Activated CD8-positive, alpha-beta memory T cell treated with anti-CD3 and anti-CD28 coated beads for 36 hours (primary cell): ENCODE measurements at regions not wholly inside any gene's neighbourhood (a gene's known extent, or its start where the extent isn't known, plus 50 kb on each side); places are given as distances from the start of the nearest gene placed in this dataset.
"Not testable (repeated sequence)": the region's sequence is repeated elsewhere in the genome, so short reads cannot be mapped to it uniquely, and the experiment has no call there.

ENCODE experiments used
- CTCF ChIA-PET: fragments of 350-600 bp; sonication (Branson Sonifier 250); formaldehyde crosslinking; loops from one replicate; lab custom pipeline; 2021; ENCODE audit warnings: antibody characterized with exemption; lab: Charles Lee
- POLR2A ChIA-PET: fragments of 350-600 bp; sonication (Branson Sonifier 250); formaldehyde crosslinking; loops from one replicate; lab custom pipeline; 2021; ENCODE audit warnings: antibody characterized with exemption; lab: Charles Lee

DNA sequence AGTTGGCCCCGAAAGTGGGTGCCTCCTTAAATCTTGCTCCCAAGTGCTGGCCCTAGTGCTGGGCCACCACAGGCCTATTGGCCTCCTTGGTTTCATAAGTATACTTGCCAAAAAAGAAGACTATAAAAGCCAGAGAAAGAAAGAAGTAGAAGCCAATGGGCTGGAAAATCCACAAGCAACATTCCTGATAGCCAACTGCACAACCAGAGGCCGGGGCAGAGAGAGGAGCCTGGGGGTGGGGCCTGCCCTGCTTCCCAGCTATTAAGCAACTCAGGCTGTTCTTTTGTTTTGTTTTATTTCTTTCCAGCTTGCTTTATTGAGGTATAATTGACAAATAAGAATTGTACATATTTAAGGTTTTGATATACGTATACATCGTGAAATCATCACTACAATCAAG lies 177.2 kb upstream of the NTF3 start:
- CTCF ChIA-PET, result no interaction called here
- POLR2A ChIA-PET, result no interaction called here

DNA sequence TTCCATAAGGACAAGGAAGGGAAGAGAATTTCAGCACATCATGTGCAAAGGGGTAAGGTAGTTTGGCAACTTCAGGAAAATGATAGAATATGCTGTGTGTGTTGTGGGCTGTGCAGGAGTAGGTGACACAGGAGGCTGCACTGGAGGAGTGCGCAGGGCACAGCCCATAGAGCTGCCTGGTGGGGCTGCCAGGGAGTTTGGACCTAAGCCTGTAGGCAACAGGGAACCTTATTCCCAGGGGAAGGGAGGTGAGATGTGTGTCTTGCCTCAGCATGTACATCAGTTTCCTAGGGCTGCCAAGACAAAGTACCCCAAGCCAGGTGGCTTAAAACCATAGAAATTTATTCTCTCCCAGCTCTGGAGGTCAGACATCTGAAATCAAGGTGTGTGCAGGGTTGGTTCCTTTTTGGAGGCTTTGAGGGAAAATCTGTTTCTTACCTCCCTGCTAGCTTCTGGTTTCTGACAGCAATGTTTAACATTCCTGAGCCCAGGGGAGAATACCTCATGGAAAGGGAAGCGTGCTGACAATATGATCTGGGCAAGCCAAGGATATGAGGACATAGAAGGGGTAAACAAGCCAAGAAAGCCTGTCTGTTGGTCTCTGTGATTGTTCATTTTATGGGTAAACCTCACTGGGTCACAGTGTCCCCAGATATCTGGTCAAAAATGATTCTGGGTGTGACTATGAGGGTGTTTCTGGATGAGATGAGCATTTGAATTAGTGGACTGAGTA lies 174.0 kb upstream of the NTF3 start:
- POLR2A ChIA-PET, result no interaction called here
- CTCF ChIA-PET, result no interaction called here

DNA sequence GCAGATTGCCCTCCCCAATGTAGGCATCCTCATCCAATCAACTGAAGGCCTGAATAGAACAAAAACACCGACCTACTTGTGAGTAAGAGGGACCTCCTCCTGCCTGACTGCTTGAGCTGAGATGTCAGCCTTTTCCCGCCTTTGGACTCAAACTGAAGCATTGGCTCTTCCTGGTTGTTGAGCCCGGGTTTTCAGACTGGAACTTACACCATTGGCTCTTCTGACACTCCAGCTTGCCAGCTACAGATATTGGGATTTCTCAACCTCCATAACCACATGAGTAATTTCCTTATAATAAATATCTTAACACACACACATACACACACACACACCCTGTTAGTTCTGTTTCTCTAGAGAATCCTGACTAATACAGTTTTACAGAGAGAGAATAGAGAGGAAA lies 173.4 kb upstream of the NTF3 start:
- CTCF ChIA-PET, result no interaction called here

DNA sequence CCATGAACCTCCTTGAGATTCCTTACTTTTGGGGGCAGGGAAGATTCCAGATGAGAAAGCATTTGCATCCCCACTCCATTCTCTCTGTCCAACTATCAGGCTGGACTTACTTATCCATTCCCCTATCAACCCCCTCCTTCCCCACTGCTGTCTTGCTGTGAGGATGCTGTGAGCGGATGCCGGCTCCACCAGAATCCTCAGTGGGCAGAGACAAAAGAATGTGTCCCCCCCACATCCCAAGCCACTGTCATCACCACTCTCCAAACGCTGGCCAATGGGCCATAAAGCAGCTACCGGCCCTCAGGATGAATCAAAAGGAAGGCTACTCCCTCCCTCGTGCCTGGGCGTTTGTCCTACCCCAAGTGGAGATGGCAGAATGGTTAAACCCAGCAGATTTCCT lies 173.0 kb upstream of the NTF3 start:
- ChIA-PET POLR2A (no interaction called here), CTCF (no interaction called here)

More for the DNA sequence above, 173.4 kb upstream of the NTF3 start:
- POLR2A ChIA-PET, result no interaction called here

DNA sequence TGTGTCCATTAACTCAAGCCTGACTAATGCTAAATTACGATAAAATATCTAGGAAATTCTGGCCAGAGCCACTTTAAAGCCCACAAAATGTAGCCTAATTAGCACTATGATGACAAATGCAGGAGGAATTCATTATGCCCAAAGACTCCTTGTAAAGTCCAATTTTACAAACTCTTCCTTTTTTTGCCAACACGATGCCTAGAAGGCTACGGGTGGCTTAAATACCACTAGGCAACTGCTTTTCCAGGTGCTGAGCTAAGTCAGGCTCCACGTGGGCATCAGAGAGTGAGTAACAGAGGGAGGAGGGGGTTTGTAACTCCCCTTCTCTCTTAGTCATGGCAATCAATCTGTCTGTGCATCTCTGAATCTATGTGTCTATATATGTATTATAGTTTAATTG lies 172.4 kb upstream of the NTF3 start:
- POLR2A ChIA-PET, result no interaction called here
- CTCF ChIA-PET, result no interaction called here

DNA sequence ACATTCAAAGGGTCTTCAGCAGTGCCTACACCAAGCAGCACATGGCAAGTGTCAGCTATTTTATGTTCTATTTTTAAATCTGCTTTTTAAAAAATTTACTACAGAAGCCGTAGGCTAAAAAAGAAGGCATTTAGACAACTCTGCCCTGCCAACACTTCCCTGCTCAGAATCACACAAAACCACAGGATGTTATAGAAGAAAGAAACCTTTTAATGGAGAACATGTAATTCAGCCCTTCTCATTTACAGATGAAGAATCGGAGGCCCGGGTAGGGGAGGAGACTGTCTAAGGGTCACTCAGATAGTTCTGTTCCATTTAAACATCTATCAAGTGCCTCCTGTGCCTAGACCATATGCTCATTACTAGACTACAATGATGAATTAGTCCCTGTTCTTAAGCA lies 171.8 kb upstream of the NTF3 start:
- POLR2A ChIA-PET, result no interaction called here

DNA sequence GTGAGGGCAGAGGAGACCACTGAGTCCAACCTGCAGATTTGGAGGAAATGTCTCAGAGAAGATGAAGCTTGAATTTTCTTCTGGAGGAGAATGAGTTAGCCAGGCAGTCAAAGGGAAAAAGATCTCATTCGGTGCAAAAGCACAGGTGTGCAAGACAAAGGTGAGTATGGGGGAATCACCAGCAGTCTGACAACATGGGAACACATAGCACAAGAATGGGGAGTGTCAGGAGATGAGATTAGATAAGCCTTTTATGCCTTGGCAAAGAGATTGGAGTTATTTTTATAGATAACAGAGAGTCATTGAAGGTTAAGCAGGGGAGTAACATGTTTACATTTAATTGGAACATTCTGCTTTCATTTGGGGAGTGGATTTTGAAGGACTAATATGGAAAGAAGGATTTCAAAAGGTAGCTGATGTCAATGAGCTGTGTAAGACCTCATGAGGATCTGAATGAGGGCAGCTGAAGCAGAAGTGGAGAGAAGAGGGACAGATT lies 171.3 kb upstream of the NTF3 start:
- CTCF ChIA-PET, result no interaction called here
- POLR2A ChIA-PET, result no interaction called here

More for the DNA sequence above, 171.8 kb upstream of the NTF3 start:
- CTCF ChIA-PET, result no interaction called here

DNA sequence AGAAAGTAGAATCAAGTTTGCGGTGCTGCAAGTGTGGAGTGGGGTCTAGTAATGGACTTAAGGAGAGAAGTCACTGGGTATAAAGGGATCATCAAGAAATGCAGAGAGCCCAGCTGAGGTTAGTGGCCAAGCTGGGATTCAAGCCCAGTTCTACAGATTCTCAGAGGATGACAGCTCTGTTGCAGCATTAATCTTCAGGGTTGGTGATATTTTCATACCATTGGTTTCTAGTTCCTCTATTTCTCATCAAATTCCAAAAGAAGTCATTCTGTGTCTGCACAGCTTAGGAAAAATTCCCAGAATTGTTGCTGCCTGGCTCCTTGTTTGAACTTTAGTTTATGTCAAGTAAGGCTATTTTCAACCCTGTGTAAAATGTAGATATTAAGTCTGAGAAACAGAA lies 169.5 kb upstream of the NTF3 start:
- CTCF ChIA-PET, result no interaction called here

DNA sequence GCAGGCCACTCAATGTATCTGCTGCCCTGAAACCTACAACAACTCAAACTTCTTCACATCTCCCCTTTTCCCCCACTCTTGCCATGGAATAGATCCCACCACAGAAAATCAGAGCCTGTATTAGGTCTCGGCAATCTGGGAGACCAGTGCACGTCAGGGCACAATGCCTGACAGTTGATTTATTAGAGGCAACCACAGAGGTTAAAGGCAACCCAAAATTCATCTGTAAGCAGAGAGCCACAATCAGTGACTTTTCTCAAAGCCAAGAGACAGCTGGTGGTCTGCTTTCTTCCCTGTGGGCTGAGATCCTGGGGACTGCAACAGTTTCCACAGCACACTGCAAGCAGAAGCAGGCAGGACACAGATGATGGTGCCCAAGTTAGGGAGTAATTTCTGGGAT lies 169.0 kb upstream of the NTF3 start:
- CTCF ChIA-PET, result no interaction called here
- POLR2A ChIA-PET, result no interaction called here

More for the DNA sequence above, 169.5 kb upstream of the NTF3 start:
- POLR2A ChIA-PET, result no interaction called here

DNA sequence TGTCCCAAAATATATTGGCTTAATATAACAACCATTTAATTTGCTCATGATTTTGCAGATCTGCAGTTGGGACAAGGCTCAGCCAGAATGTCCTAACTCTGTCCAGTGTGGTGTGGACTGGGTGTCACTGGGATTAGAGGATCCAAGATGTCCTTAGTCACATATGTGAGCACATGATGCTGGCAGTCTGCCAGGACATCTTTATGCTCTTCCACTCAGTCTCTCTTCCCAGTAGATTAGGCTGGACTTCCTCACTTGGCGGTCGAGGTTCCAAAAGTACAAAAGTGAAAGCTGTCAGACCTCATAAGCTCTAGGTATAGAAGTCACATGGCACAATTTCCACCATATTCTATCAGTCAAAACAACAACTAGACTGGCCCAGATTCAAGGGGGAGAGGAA lies 167.9 kb upstream of the NTF3 start:
- POLR2A ChIA-PET, result no interaction called here
- CTCF ChIA-PET, result no interaction called here

DNA sequence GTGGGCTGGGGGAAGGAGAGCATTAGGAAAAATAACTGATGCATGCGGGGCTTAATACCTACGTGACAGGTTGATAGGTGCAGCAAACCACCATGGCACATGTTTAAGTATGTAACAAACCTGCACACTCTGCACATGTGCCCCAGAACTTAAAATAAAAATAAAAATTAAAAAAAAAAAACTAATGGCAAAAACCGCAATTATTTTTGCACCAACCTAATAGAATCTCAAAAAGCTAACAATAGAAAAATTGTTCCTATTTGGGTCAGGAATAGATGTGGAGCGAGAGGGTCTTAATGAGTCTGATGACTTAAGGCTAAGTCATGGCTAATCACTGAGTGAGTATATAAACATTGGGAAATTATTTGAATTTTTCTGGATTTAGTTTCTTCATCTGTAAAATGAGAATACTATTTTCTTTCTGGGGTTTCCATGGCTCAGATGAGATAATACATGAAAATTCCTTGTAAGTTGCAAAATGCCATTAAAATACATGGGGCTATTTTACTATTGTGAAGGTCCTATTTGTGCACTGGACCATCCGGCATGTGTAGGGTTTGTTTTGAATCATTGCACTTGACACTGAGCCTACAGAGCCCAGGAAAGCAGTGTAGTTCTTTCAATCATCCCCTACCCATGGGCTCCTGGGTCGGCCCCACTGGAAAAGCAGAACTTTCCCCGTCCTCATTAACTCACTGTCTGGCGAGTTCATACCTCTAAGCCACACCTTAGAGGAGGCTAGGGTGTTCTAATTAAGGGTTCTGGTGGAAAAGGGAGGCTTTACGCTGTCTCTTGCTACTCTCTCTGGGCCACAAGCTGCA lies 164.1 kb upstream of the NTF3 start:
- CTCF ChIA-PET, result no interaction called here
- POLR2A ChIA-PET, result no interaction called here

DNA sequence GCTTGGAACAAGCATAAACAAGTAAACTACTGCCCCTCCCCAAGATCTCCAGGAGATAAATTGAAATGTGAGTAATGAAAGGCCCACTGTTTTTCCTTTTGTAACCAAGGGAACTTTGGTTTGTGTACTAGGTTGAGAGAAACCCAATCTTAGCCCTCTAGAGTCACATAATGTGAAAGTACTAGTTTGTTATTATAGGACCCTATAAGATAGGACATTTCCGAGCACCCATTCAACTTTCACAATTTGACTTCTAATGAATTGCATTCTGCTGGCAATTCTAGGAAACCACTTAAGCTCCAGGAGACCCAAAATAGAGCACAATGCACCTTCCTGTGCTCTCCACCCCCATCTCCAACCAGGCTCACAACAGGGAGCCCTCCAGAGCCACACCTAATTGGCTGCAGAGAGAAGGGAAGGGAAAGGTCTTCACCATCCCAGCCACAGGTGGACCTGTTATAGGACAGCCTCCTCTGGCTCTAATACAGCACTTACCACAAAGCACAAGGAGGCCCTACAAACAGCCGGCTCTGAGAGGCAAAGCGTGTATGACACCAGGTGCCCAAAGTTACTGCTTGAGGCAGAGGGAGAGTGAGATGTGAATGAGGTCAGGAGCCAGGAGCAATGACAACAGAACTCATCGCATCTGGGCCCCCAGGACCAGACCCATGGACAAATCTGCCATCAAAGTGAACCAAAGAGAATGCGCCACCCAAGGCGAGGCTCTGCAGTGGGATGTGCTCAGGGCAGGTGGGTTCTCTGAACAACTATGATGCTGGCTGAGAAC lies 163.3 kb upstream of the NTF3 start:
- CTCF ChIA-PET, result no interaction called here

DNA sequence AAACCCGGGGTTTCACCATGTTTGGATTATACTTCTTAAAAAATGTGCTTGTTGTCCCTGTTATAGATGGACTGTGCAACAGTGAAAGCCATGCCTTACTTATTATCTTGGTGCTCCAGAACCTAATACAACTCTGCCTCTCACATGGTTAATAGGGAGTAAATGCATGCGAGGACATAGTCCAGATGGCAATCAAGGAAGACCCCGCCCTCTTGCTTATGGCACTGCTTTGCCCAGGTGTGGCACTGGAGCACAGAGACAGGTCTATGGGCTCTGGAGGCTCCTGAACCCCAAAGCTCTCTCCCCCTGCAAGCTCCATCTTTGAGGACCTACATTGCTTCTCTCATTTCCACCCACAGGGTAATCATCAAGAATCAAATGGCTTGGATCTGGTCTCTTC lies 162.1 kb upstream of the NTF3 start:
- ChIA-PET POLR2A (no interaction called here), CTCF (no interaction called here)

More for the DNA sequence above, 163.3 kb upstream of the NTF3 start:
- POLR2A ChIA-PET, result no interaction called here

DNA sequence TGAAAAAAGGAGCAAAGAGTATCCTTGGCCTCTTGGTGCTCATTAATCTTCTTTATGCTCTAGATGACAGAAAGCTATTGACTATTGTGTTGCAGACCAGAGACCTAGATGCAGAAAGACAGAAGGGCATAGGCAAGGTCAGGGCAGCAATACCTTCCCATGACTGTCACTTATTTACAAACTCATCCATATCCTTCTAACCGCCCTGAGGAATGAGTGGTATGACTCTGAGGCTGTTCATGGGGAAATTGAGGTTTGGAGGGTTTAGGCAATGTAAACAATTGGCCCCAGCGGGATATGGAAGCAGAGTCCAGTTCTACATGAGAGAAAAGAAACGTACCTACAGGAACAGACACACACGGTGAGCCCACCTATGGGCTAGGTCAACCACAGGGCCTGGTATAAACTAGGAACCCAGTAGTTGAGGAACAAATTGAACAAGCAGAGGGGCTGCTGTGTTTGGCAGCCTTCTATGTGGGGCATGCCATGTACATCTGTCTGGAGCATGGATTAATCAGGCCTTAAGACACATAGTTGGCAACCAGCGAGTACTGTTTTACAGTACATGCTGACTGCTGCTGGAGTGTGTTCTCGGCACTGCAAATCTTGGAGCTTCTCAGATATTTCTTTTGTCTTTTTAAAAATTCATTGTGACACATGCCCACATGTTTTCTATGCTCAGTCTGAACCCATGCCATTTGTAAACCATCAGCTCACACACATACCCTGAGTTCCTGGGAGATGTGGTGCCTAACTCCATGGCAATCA lies 159.7 kb upstream of the NTF3 start:
- CTCF ChIA-PET, result no interaction called here

DNA sequence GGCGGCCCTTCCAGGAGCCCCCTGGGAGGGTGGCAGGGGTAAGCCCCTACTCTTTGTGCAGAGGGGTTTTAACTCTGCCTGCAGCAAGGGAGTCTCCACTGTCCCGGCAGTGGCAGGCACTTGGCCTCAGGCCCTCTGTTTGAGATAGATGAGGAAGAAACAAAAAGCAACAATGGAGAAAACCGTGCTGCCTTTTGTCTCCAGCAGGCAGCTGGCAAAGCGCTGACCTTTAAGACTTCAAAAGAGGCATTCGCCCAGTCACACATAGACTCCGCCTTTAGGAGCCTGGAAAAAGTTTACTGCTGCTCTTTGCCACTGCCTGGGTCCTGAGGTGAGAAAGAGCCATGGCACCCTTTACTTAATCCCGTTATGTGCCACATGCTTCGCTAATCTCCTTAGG lies 158.2 kb upstream of the NTF3 start:
- POLR2A ChIA-PET, result no interaction called here
- CTCF ChIA-PET, result no interaction called here

More for the DNA sequence above, 159.7 kb upstream of the NTF3 start:
- POLR2A ChIA-PET, result no interaction called here

DNA sequence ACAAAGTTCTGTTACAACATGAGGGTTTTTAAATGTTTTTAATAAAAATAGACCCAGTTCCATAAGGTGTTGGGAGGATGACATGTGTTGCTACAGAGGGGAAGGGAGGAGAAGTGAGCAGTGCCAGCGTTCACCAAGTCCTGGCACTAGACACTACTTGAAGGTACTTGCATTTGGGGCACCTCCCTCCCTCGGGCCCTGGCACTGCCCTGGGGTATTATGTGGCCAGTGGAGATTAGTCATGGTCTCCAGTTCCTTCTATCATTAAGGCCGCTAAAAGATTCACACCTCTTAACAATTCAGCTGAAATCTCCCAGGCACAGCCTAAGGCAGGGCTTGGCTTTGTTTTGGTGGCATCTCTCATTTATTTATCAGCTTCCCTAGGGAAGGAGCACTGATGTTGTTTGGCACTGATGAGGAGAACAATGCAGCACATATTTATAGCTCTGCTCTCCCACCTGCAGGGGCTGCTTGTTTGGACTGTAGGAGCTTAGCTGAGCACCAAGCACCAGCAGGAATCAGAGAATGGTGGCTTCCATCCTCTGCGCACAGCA lies 155.5 kb upstream of the NTF3 start:
- POLR2A ChIA-PET, result no interaction called here
- CTCF ChIA-PET, result no interaction called here

DNA sequence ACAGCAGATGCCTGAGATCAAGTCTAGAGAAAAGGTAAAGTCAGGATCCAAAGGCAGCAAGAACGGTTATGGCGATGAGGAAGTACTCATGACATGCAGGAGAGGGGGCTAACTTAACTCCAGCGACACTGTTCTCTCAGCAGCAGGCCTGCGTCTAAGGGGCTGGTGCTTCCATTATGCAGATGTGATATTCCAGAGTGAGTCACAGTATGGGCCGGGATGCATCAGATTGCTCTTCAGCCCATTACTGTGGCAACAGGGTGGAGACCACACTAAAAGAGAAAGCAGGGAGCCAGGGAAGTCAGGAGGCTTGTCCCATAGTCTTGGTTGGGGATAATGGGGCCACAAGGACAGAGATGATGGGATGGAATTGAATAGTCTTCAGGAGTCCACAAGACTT lies 151.8 kb upstream of the NTF3 start:
- CTCF ChIA-PET, result no interaction called here
- POLR2A ChIA-PET, result no interaction called here

DNA sequence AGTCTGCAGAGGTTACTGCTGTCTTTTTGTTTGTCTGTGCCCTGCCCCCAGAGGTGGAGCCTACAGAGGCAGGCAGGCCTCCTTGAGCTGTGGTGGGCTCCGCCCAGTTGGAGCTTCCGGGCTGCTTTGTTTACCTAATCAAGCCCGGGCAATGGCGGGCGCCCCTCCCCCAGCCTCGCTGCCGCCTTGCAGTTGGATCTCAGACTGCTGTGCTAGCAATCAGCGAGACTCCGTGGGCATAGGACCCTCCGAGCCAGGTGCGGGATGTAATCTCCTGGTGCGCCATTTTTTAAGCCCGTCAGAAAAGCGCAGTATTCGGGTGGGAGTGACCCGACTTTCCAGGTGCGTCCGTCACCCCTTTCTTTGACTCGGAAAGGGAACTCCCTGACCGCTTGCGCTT lies 141.5 kb upstream of the NTF3 start:
- POLR2A ChIA-PET, CTCF ChIA-PET: not testable (repeated sequence)

DNA sequence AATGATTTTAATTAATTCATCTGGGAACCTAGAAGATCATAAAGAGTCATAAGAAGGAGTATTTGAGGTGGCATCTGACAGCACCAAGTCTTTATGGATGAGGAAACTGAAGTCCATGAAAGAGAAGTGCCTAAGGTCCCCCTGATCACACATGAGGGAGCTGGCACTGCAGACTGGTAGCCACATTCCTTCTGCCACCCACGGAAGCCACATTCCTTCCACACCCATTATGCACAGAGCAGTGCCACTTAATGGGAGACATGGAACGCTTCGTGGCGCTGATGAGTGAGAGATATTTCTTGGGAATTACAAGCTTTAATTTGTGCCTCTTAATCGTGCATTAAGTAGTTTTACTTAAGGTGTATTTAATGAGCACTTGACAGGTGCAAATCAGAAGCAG lies 139.3 kb upstream of the NTF3 start:
- POLR2A ChIA-PET, result no interaction called here
- CTCF ChIA-PET, result no interaction called here
